B cell (primary cell): ENCODE measurements at regions not wholly inside any gene's neighbourhood (a gene's known extent, or its start where the extent isn't known, plus 50 kb on each side); places are given as distances from the start of the nearest gene placed in this dataset.

Experiments used
- ATAC-seq: fragments of 200-7000 bp; cut with Tn5 transposase; one replicate; pipeline ENCODE4 v1.10.0; 2021; ENCODE audit warnings: low read depth, mild to moderate bottlenecking, moderate number of reproducible peaks, moderate library complexity
- CTCF ChIA-PET: fragments of 350-600 bp; sonication (Branson Sonifier 250); formaldehyde crosslinking; loops from one replicate; lab custom pipeline; 2021; ENCODE audit warnings: antibody characterized with exemption, inconsistent platforms; lab: Charles Lee
- POLR2A ChIA-PET: fragments of 350-600 bp; sonication (Branson Sonifier 250); formaldehyde crosslinking; loops from one replicate; lab custom pipeline; 2021; ENCODE audit warnings: antibody characterized with exemption; lab: Charles Lee
- DNase-seq: peaks from one replicate; pipeline ENCODE4 v3.0.0; 2013
- H2AFZ ChIP-seq: 2 replicates; pipeline ENCODE4 v1.6.1; 2012; ENCODE audit warnings: mild to moderate bottlenecking, low read depth, low read length; ENCODE audit not compliant: insufficient read depth, poor library complexity, severe bottlenecking
- H3K27ac ChIP-seq, 2 donors: 1 replicate in 1 of 2; 2 replicates in 1 of 2; pipeline ENCODE4 v1.5.1; 2012 to 2013; ENCODE audit warnings: low read length in 2 of 2, mild to moderate bottlenecking in 2 of 2, moderate library complexity in 1 of 2
- H3K27me3 ChIP-seq, 4 experiments: fragments of 200-600 bp in 1 of 4; sonication (generic) in 1 of 4; replicated peaks in 1 of 4; 1 replicate in 2 of 4; 2 replicates in 2 of 4; pipeline versions ENCODE4 v1.6.1 to v1.7.0; 2013 to 2016; ENCODE audit warnings: low read length in 3 of 4, mild to moderate bottlenecking in 2 of 4, mixed read lengths in 1 of 4, moderate library complexity in 1 of 4; ENCODE audit not compliant: insufficient read depth in 4 of 4, control insufficient read depth in 3 of 4; ENCODE audit errors: control extremely low read depth in 1 of 4
- H3K36me3 ChIP-seq, 2 experiments: replicated peaks in 1 of 2; 1 replicate in 1 of 2; 2 replicates in 1 of 2; pipeline versions ENCODE4 v1.6.1 to v1.7.1; 2013; ENCODE audit warnings: low read length in 1 of 2; ENCODE audit not compliant: insufficient read depth in 2 of 2, control insufficient read depth in 1 of 2; ENCODE audit errors: control extremely low read depth in 1 of 2, extremely low read depth in 1 of 2
- H3K4me1 ChIP-seq, 2 donors: fragments of 200-600 bp in 1 of 2; sonication (generic) in 1 of 2; 1 replicate in 1 of 2; 2 replicates in 1 of 2; pipeline versions ENCODE4 v1.5.1 to v1.6.1; 2013 to 2017; ENCODE audit warnings: low read length in 2 of 2; ENCODE audit not compliant: control insufficient read depth in 2 of 2, insufficient read depth in 2 of 2
- H3K4me2 ChIP-seq: replicated peaks from 2 replicates; pipeline ENCODE3; 2012; ENCODE audit warnings: mild to moderate bottlenecking, low read depth, low read length; ENCODE audit not compliant: poor library complexity, severe bottlenecking
- H3K4me3 ChIP-seq, 5 experiments: fragments of 200-600 bp in 1 of 5; sonication (generic) in 1 of 5; 1 replicate in 3 of 5; 2 replicates in 2 of 5; pipeline versions ENCODE4 v1.5.1 to v1.7.0; 2011 to 2016; ENCODE audit warnings: low read length in 4 of 5, mild to moderate bottlenecking in 4 of 5, low read depth in 2 of 5, control low read depth in 1 of 5, moderate library complexity in 1 of 5; ENCODE audit not compliant: insufficient read depth in 1 of 5; ENCODE audit errors: control extremely low read depth in 1 of 5, extremely low read depth in 1 of 5
- H3K79me2 ChIP-seq: fragments of 200-600 bp; sonication (generic); one replicate; pipeline ENCODE4 v1.6.0; 2016; ENCODE audit warnings: low read length; ENCODE audit not compliant: control insufficient read depth, insufficient read depth
- H3K9ac ChIP-seq: fragments of 200-600 bp; sonication (generic); 2 replicates; pipeline ENCODE4 v1.6.1; 2017; ENCODE audit warnings: mild to moderate bottlenecking, low read length, moderate library complexity
- H3K9me3 ChIP-seq, 3 donors: one replicate each; pipeline versions ENCODE4 v1.6.1 to v1.7.1; 2013; ENCODE audit warnings: low read length in 2 of 3; ENCODE audit not compliant: control insufficient read depth in 2 of 3, insufficient read depth in 1 of 3; ENCODE audit errors: control extremely low read depth in 1 of 3
- H4K20me1 ChIP-seq: 2 replicates; pipeline ENCODE4 v1.6.0; 2012; ENCODE audit warnings: mild to moderate bottlenecking, low read length; ENCODE audit not compliant: insufficient read depth, control insufficient read depth, poor library complexity, severe bottlenecking
- H3K27ac Mint-ChIP-seq: one replicate; pipeline ENCODE4 v1.8.0; 2021; ENCODE audit warnings: mixed read lengths
- H3K27me3 Mint-ChIP-seq: one replicate; pipeline ENCODE4 v1.8.0; 2021; ENCODE audit warnings: mixed read lengths
- H3K4me1 Mint-ChIP-seq: one replicate; pipeline ENCODE4 v1.8.0; 2021; ENCODE audit warnings: mixed read lengths
- H3K4me3 Mint-ChIP-seq: one replicate; pipeline ENCODE4 v1.8.0; 2021; ENCODE audit warnings: mixed read lengths
- H3K9me3 Mint-ChIP-seq: one replicate; pipeline ENCODE4 v1.8.0; 2022; ENCODE audit warnings: mixed read lengths; ENCODE audit not compliant: insufficient read depth
- EZH2 ChIP-seq: IDR thresholded peaks from 2 replicates; pipeline ENCODE4 v1.6.1; 2012; ENCODE audit warnings: borderline replicate concordance, low read depth, mild to moderate bottlenecking, moderate library complexity, low read length; ENCODE audit not compliant: insufficient read depth, poor library complexity, severe bottlenecking
- WGBS: methylation state at CpG from one replicate; pipeline ENCODE4 v1.1.5; 2013; ENCODE audit warnings: missing lambda C conversion rate; ENCODE audit not compliant: insufficient coverage; 5-methylcytosine and 5-hydroxymethylcytosine counted together
- intact Hi-C: fragments of 100-400 bp; cut with micrococcal nuclease; formaldehyde crosslinking; loops from one replicate; pipeline ENCODE4 v1.10.0; 2022
- TF ChIP-seq, protein P1 (sequence below): fragments of 200-600 bp; IDR thresholded peaks from one replicate; pipeline ENCODE4 v1.8.0; 2022; ENCODE audit warnings: antibody characterized with exemption, mild to moderate bottlenecking

DNA sequence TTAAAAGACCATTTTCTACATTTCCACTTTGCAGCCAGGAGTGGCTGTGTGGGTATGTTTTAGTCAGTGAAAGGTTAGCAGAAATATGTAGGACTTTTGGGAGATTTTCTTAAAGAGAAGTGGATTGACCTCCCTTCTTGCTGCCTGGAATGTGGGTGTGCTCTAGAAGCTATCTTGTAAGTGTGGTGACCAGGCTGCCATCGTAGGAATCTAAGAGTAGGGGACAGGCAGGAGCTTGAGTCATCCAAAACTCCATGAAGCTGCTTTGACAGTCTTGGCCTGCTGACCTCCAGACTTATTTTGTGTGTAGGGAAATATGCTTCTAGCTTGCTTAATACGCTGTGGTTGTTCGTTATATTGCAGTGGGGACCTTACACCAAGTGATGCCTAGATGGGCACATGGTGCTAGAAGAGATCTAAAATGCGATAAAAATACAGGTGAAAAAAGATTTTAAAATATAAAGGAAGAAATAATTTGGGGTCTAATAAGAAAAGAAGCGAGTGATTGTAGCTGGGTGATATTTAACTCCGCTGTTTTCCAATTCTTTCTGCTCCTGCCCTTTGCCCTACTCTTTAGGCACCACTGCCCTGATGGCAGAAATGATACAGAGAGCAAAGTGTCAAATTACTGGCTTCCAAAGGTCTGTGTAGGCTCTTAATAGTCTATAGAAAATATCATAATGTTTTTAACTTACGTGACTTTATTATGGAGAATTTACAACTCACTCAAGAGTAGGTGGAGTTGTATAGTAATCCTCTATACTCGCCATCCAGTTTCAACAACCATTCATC, 298.2 kb upstream of the ZNF608 start:
- no peak overlapping the region for H3K9ac ChIP-seq
- no peak overlapping the region for H2AFZ ChIP-seq
- Mint-ChIP-seq H3K27me3 (no peaks in the 10 kb centered on the region), H3K27ac (no peak overlapping the region), H3K9me3 (no peaks in the 10 kb centered on the region), H3K4me1 (peaks cover 7% of the 10 kb centered on the region), H3K4me3 (no peak overlapping the region)
- no peak overlapping the region for H3K27ac ChIP-seq
- POLR2A ChIA-PET, result no interaction called here
- no peak for TF ChIP-seq EZH2
- TF ChIP-seq, protein P1, sequence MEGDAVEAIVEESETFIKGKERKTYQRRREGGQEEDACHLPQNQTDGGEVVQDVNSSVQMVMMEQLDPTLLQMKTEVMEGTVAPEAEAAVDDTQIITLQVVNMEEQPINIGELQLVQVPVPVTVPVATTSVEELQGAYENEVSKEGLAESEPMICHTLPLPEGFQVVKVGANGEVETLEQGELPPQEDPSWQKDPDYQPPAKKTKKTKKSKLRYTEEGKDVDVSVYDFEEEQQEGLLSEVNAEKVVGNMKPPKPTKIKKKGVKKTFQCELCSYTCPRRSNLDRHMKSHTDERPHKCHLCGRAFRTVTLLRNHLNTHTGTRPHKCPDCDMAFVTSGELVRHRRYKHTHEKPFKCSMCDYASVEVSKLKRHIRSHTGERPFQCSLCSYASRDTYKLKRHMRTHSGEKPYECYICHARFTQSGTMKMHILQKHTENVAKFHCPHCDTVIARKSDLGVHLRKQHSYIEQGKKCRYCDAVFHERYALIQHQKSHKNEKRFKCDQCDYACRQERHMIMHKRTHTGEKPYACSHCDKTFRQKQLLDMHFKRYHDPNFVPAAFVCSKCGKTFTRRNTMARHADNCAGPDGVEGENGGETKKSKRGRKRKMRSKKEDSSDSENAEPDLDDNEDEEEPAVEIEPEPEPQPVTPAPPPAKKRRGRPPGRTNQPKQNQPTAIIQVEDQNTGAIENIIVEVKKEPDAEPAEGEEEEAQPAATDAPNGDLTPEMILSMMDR, result no peak
- ATAC-seq (no peak), DNase-seq (no peak)
- no peaks in the 10 kb centered on the region for H3K9me3 ChIP-seq
- no peaks in the 10 kb centered on the region for H3K27me3 ChIP-seq
- no peaks in the 10 kb centered on the region for H3K79me2 ChIP-seq
- no peak overlapping the region for H3K4me3 ChIP-seq
- H3K4me2 ChIP-seq, result no peak overlapping the region
- no peaks in the 10 kb centered on the region for H3K4me1 ChIP-seq
- no peaks in the 10 kb centered on the region for H4K20me1 ChIP-seq
- H3K36me3 ChIP-seq, result no peaks in the 10 kb centered on the region
- 100% methylated on average over 1 of the region's 8 CpGs for WGBS
- CTCF ChIA-PET, result no interaction called here
- intact Hi-C loops, result no loop called here

DNA sequence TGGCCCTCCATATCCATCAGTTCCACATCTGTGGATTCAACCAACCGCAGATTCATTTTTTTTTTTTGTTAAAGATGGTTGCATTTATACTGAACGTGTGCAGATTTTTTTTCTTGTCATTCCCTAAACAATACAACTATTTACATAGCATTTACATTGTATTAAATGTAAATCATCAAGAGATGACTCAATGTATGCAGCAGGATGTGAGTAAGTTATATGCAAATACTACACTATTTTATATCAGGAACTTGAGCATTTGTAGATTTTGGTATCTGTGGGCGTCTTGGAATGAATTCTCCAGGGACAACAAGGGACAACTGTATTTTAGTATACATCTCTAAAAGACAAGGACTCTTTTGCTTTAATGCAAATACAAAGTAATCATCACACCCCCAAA, 299.2 kb upstream of the ZNF608 start:
- DNase-seq, result no peak
- no peak overlapping the region for H3K9ac ChIP-seq
- Mint-ChIP-seq H3K4me3 (no peak overlapping the region), H3K27ac (no peak overlapping the region), H3K9me3 (no peaks in the 10 kb centered on the region), H3K27me3 (no peaks in the 10 kb centered on the region), H3K4me1 (peaks cover 7% of the 10 kb centered on the region)
- ChIA-PET POLR2A (no interaction called here), CTCF (no interaction called here)
- H3K4me3 ChIP-seq, result no peak overlapping the region
- no peaks in the 10 kb centered on the region for H3K9me3 ChIP-seq
- no peak overlapping the region for H2AFZ ChIP-seq
- H3K79me2 ChIP-seq, result no peaks in the 10 kb centered on the region
- intact Hi-C loops, result no loop called here
- H3K4me2 ChIP-seq, result no peak overlapping the region
- H3K4me1 ChIP-seq, result no peaks in the 10 kb centered on the region
- H4K20me1 ChIP-seq, result no peaks in the 10 kb centered on the region
- H3K27ac ChIP-seq, result no peak overlapping the region
- TF ChIP-seq EZH2, result no peak
- TF ChIP-seq, protein P1, result no peak
- ATAC-seq, result no peak
- no peaks in the 10 kb centered on the region for H3K27me3 ChIP-seq
- no peaks in the 10 kb centered on the region for H3K36me3 ChIP-seq
- WGBS, result no CpG with 5 or more reads among the region's 3 CpGs
